ENCODE measurements at regions not wholly inside any gene's neighbourhood (a gene's known extent, or its start where the extent isn't known, plus 50 kb on each side); places are given as distances from the start of the nearest gene placed in this dataset.

DNA sequence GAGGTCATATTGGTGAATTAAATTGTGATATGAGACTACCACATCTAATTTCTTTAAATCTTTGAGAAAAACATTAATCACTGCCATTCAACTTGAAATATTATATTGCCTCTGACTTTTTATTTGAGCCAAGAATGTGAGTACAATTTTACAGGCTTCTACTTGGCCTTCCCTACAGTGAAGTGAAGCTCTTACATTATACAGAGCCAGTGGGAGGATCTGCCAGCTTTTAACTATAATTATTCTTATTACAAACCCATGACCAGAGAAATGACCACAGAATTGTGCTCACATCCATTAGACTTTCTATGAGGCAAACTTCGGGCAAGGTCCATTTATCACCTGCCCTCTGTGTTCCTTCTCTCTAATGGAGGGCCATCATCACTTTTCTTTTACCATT is 114.2 kb downstream of the RERGL start (continued):
- TF ChIP-seq, protein P1, sequence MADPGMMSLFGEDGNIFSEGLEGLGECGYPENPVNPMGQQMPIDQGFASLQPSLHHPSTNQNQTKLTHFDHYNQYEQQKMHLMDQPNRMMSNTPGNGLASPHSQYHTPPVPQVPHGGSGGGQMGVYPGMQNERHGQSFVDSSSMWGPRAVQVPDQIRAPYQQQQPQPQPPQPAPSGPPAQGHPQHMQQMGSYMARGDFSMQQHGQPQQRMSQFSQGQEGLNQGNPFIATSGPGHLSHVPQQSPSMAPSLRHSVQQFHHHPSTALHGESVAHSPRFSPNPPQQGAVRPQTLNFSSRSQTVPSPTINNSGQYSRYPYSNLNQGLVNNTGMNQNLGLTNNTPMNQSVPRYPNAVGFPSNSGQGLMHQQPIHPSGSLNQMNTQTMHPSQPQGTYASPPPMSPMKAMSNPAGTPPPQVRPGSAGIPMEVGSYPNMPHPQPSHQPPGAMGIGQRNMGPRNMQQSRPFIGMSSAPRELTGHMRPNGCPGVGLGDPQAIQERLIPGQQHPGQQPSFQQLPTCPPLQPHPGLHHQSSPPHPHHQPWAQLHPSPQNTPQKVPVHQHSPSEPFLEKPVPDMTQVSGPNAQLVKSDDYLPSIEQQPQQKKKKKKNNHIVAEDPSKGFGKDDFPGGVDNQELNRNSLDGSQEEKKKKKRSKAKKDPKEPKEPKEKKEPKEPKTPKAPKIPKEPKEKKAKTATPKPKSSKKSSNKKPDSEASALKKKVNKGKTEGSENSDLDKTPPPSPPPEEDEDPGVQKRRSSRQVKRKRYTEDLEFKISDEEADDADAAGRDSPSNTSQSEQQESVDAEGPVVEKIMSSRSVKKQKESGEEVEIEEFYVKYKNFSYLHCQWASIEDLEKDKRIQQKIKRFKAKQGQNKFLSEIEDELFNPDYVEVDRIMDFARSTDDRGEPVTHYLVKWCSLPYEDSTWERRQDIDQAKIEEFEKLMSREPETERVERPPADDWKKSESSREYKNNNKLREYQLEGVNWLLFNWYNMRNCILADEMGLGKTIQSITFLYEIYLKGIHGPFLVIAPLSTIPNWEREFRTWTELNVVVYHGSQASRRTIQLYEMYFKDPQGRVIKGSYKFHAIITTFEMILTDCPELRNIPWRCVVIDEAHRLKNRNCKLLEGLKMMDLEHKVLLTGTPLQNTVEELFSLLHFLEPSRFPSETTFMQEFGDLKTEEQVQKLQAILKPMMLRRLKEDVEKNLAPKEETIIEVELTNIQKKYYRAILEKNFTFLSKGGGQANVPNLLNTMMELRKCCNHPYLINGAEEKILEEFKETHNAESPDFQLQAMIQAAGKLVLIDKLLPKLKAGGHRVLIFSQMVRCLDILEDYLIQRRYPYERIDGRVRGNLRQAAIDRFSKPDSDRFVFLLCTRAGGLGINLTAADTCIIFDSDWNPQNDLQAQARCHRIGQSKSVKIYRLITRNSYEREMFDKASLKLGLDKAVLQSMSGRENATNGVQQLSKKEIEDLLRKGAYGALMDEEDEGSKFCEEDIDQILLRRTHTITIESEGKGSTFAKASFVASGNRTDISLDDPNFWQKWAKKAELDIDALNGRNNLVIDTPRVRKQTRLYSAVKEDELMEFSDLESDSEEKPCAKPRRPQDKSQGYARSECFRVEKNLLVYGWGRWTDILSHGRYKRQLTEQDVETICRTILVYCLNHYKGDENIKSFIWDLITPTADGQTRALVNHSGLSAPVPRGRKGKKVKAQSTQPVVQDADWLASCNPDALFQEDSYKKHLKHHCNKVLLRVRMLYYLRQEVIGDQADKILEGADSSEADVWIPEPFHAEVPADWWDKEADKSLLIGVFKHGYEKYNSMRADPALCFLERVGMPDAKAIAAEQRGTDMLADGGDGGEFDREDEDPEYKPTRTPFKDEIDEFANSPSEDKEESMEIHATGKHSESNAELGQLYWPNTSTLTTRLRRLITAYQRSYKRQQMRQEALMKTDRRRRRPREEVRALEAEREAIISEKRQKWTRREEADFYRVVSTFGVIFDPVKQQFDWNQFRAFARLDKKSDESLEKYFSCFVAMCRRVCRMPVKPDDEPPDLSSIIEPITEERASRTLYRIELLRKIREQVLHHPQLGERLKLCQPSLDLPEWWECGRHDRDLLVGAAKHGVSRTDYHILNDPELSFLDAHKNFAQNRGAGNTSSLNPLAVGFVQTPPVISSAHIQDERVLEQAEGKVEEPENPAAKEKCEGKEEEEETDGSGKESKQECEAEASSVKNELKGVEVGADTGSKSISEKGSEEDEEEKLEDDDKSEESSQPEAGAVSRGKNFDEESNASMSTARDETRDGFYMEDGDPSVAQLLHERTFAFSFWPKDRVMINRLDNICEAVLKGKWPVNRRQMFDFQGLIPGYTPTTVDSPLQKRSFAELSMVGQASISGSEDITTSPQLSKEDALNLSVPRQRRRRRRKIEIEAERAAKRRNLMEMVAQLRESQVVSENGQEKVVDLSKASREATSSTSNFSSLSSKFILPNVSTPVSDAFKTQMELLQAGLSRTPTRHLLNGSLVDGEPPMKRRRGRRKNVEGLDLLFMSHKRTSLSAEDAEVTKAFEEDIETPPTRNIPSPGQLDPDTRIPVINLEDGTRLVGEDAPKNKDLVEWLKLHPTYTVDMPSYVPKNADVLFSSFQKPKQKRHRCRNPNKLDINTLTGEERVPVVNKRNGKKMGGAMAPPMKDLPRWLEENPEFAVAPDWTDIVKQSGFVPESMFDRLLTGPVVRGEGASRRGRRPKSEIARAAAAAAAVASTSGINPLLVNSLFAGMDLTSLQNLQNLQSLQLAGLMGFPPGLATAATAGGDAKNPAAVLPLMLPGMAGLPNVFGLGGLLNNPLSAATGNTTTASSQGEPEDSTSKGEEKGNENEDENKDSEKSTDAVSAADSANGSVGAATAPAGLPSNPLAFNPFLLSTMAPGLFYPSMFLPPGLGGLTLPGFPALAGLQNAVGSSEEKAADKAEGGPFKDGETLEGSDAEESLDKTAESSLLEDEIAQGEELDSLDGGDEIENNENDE (IDR thresholded peaks at IDR 0.05; ENCODE audit: low read depth, low read length), result no peak
- TF ChIP-seq, protein P2, sequence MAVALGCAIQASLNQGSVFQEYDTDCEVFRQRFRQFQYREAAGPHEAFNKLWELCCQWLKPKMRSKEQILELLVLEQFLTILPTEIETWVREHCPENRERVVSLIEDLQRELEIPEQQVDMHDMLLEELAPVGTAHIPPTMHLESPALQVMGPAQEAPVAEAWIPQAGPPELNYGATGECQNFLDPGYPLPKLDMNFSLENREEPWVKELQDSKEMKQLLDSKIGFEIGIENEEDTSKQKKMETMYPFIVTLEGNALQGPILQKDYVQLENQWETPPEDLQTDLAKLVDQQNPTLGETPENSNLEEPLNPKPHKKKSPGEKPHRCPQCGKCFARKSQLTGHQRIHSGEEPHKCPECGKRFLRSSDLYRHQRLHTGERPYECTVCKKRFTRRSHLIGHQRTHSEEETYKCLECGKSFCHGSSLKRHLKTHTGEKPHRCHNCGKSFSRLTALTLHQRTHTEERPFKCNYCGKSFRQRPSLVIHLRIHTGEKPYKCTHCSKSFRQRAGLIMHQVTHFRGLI (CRISPR knock-in tag; IDR thresholded peaks at IDR 0.05), result no peak
- no peak for TF ChIP-seq MBD2 (IDR thresholded peaks at IDR 0.05; ENCODE audit: borderline replicate concordance, low read depth)
- TF ChIP-seq ZNF785 (CRISPR knock-in tag; IDR thresholded peaks at IDR 0.05), result no peak
- no peak for TF ChIP-seq NR2C2 (CRISPR knock-in tag; IDR thresholded peaks at IDR 0.05)
- TF ChIP-seq NR2C2 (tag; IDR thresholded peaks at IDR 0.05), result no peak
- TF ChIP-seq, protein P3, sequence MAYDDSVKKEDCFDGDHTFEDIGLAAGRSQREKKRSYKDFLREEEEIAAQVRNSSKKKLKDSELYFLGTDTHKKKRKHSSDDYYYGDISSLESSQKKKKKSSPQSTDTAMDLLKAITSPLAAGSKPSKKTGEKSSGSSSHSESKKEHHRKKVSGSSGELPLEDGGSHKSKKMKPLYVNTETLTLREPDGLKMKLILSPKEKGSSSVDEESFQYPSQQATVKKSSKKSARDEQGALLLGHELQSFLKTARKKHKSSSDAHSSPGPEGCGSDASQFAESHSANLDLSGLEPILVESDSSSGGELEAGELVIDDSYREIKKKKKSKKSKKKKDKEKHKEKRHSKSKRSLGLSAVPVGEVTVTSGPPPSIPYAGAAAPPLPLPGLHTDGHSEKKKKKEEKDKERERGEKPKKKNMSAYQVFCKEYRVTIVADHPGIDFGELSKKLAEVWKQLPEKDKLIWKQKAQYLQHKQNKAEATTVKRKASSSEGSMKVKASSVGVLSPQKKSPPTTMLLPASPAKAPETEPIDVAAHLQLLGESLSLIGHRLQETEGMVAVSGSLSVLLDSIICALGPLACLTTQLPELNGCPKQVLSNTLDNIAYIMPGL (CRISPR knock-in tag; IDR thresholded peaks at IDR 0.05), result no peak
- no peak for TF ChIP-seq ZNF644 (tag; IDR thresholded peaks at IDR 0.05; ENCODE audit: low read depth)
- TF ChIP-seq, protein P4, sequence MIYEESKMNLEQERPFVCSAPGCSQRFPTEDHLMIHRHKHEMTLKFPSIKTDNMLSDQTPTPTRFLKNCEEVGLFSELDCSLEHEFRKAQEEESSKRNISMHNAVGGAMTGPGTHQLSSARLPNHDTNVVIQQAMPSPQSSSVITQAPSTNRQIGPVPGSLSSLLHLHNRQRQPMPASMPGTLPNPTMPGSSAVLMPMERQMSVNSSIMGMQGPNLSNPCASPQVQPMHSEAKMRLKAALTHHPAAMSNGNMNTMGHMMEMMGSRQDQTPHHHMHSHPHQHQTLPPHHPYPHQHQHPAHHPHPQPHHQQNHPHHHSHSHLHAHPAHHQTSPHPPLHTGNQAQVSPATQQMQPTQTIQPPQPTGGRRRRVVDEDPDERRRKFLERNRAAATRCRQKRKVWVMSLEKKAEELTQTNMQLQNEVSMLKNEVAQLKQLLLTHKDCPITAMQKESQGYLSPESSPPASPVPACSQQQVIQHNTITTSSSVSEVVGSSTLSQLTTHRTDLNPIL (CRISPR knock-in tag; IDR thresholded peaks at IDR 0.05), result no peak
